Mucosa of rectum (tissue), 2 donors: ENCODE measurements at regions not wholly inside any gene's neighbourhood (a gene's known extent, or its start where the extent isn't known, plus 50 kb on each side); places are given as distances from the start of the nearest gene placed in this dataset.

Source experiments
- H3K27ac ChIP-seq, 2 donors: one replicate each; pipeline ENCODE4 v1.7.0; 2013; ENCODE audit warnings: inconsistent platforms in 2 of 2, low read depth in 2 of 2, low read length in 2 of 2
- H3K27me3 ChIP-seq, 2 donors: one replicate each; pipeline ENCODE4 v1.7.0; 2013; ENCODE audit warnings: low read length in 2 of 2; ENCODE audit not compliant: control insufficient read depth in 2 of 2, insufficient read depth in 2 of 2
- H3K36me3 ChIP-seq, 2 donors: one replicate each; pipeline ENCODE4 v1.7.0; 2013; ENCODE audit warnings: low read length in 2 of 2; ENCODE audit not compliant: control insufficient read depth in 2 of 2, insufficient read depth in 2 of 2
- H3K4me1 ChIP-seq, 2 donors: one replicate each; pipeline ENCODE4 v1.7.0; 2013; ENCODE audit warnings: low read length in 2 of 2, mild to moderate bottlenecking in 1 of 2; ENCODE audit not compliant: control insufficient read depth in 2 of 2, insufficient read depth in 2 of 2
- H3K4me3 ChIP-seq, 2 donors: one replicate each; pipeline ENCODE4 v1.7.0; 2013; ENCODE audit warnings: low read length in 2 of 2
- H3K9ac ChIP-seq, 2 donors: one replicate each; pipeline ENCODE4 v1.7.0; 2013; ENCODE audit warnings: low read length in 2 of 2, low read depth in 1 of 2, mild to moderate bottlenecking in 1 of 2
- H3K9me3 ChIP-seq, 2 donors: one replicate each; pipeline ENCODE4 v1.7.0; 2013; ENCODE audit warnings: low read length in 2 of 2; ENCODE audit not compliant: control insufficient read depth in 2 of 2
- donor health status: healthy.
- donor health status: Normal muscosa, but diverticular disease.

DNA sequence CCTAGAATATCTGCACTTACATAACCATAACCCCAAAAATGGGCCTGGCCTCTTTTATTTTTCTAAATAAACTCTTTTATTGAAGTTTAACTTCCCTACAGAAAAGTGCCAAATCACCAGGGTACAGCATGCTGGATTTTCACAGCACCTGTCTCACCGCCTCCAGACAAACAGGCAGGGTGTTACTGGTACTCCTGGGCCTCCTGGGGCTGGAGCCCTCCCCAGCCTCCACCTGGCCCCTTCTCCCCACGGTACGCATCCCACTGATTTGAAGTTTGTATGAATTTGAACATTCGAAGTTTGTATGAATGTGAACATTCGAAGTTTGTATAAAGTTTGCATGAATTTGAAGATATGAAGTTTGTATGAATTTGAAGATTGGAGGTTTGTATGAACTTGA, 232.1 kb downstream of the NDUFA10 start:
- Histone ChIP-seq H3K4me3 (no peak overlapping the region), H3K27ac (no peak overlapping the region), H3K9me3 (no peaks in the 10 kb centered on the region), H3K9ac (no peak overlapping the region), H3K36me3 (no peaks in the 10 kb centered on the region), H3K27me3 (peaks cover 0 to 3% of the 10 kb centered on the region in 2 donors), H3K4me1 (no peaks in the 10 kb centered on the region)

GRCh38 chr2:239792405-239793084, 232.6 kb downstream of the NDUFA10 start:
- no peaks in the 10 kb centered on the region for H3K4me1 ChIP-seq
- no peak overlapping the region for H3K27ac ChIP-seq
- H3K9me3 ChIP-seq, result no peaks in the 10 kb centered on the region
- no peak overlapping the region for H3K9ac ChIP-seq
- peaks cover 0 to 3% of the 10 kb centered on the region in 2 donors for H3K27me3 ChIP-seq
- no peak overlapping the region for H3K4me3 ChIP-seq
- H3K36me3 ChIP-seq, result no peaks in the 10 kb centered on the region

GRCh38 chr2:239791526-239792404, 233.4 kb downstream of the NDUFA10 start:
- H3K4me3 ChIP-seq, result no peak overlapping the region
- peaks cover 0 to 3% of the 10 kb centered on the region in 2 donors for H3K27me3 ChIP-seq
- no peaks in the 10 kb centered on the region for H3K4me1 ChIP-seq
- no peak overlapping the region for H3K27ac ChIP-seq
- no peaks in the 10 kb centered on the region for H3K9me3 ChIP-seq
- H3K36me3 ChIP-seq, result no peaks in the 10 kb centered on the region
- no peak overlapping the region for H3K9ac ChIP-seq

DNA sequence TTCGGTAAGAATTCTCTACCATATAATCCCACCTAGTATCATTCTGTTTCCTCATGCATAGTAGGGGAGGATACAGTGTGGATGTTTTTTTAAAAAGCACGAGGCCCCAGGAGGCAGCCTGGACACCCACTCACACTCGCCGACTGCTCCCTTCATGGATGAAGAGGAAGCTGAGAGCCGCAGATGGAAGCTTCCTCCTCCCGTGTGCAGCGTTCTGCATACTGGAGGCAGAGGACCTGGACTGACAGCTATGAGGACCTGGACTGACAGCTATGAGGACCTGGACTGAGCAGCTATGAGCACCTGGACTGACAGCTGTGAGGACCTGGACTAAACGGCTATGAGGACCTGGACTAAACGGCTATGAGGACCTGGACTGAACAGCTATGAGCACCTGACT, 234.4 kb downstream of the NDUFA10 start:
- H3K27me3 ChIP-seq, result peaks cover 0 to 3% of the 10 kb centered on the region in 2 donors
- no peak overlapping the region for H3K27ac ChIP-seq
- no peaks in the 10 kb centered on the region for H3K4me1 ChIP-seq
- H3K36me3 ChIP-seq, result no peaks in the 10 kb centered on the region
- no peak overlapping the region for H3K4me3 ChIP-seq
- no peak overlapping the region for H3K9ac ChIP-seq
- no peaks in the 10 kb centered on the region for H3K9me3 ChIP-seq

- Histone ChIP-seq H3K27me3 (peaks cover 0 to 3% of the 10 kb centered on the region in 2 donors), H3K9ac (no peak overlapping the region), H3K36me3 (no peaks in the 10 kb centered on the region), H3K9me3 (no peaks in the 10 kb centered on the region), H3K4me3 (no peak overlapping the region), H3K27ac (no peak overlapping the region), H3K4me1 (no peaks in the 10 kb centered on the region)
Measured at GRCh38 chr2:239790313-239790712, 234.8 kb downstream of the NDUFA10 start.

- H3K27ac ChIP-seq, result no peak overlapping the region
- no peaks in the 10 kb centered on the region for H3K9me3 ChIP-seq
- H3K4me3 ChIP-seq, result no peak overlapping the region
- H3K36me3 ChIP-seq, result no peaks in the 10 kb centered on the region
- H3K27me3 ChIP-seq, result peaks cover 0 to 3% of the 10 kb centered on the region in 2 donors
- H3K9ac ChIP-seq, result no peak overlapping the region
- H3K4me1 ChIP-seq, result no peaks in the 10 kb centered on the region
Measured at GRCh38 chr2:239789711-239790110, 235.4 kb downstream of the NDUFA10 start.

DNA sequence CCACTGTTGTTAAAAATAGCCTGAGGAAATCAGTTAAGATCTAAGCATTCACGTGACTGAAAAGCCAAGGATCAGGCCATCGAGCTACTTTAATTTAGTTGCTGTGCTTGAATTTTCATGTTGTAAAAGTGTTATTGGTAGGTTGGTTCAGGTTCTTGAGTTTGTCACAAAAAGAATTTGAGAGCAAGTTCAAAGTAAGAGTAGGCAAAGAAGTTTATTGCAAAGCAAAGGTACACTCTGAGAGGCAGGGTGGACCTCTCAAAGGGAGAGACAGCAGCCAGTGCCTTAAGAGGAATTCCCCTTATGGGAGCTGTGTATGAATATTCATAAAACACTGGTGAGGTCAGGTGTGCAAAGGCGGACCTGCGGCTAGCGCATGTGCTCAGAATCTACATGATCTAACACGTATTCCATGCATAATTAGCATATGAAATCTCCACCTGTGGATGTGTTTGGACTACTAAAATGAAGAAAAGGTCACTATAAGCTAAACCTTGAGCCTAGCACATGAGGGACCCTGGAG, 236.5 kb downstream of the NDUFA10 start:
- H3K4me3 ChIP-seq, result no peak overlapping the region
- no peak overlapping the region for H3K27ac ChIP-seq
- no peaks in the 10 kb centered on the region for H3K4me1 ChIP-seq
- H3K9ac ChIP-seq, result no peak overlapping the region
- H3K27me3 ChIP-seq, result peaks cover 0 to 3% of the 10 kb centered on the region in 2 donors
- H3K9me3 ChIP-seq, result no peaks in the 10 kb centered on the region
- no peaks in the 10 kb centered on the region for H3K36me3 ChIP-seq

DNA sequence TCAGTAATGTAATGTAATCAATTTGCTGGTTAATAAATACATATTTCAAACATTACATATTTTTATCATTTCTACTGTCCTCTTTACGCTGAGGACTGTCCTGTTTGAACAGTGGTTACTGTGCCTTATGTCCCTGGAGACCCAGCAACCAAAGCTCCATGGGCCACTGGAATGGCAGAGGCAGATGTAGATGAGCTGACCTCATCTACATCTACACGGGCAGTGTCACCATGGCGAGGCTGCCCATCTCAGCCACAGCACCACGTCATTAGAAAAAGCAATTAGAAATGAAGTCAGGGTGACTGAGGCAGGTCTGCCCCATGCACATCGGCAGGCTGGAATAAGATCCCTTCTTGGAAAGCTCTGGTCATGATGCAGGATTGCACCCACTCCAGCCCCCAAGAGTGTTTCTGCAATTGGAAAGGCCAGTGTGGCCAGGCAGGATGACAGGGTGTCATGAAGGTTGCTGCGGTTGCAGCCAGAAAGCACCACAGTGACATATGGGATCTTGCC, 237.5 kb downstream of the NDUFA10 start:
- Histone ChIP-seq H3K4me1 (no peaks in the 10 kb centered on the region), H3K9me3 (no peaks in the 10 kb centered on the region), H3K27me3 (peaks cover 0 to 3% of the 10 kb centered on the region in 2 donors), H3K4me3 (no peak overlapping the region), H3K36me3 (no peaks in the 10 kb centered on the region), H3K9ac (no peak overlapping the region), H3K27ac (no peak overlapping the region)

GRCh38 chr2:239786791-239787190, 238.4 kb downstream of the NDUFA10 start:
- H3K36me3 ChIP-seq, result no peaks in the 10 kb centered on the region
- H3K27me3 ChIP-seq, result no peaks in the 10 kb centered on the region
- no peak overlapping the region for H3K4me3 ChIP-seq
- no peaks in the 10 kb centered on the region for H3K4me1 ChIP-seq
- no peak overlapping the region for H3K9ac ChIP-seq
- no peaks in the 10 kb centered on the region for H3K9me3 ChIP-seq
- H3K27ac ChIP-seq, result no peak overlapping the region

DNA sequence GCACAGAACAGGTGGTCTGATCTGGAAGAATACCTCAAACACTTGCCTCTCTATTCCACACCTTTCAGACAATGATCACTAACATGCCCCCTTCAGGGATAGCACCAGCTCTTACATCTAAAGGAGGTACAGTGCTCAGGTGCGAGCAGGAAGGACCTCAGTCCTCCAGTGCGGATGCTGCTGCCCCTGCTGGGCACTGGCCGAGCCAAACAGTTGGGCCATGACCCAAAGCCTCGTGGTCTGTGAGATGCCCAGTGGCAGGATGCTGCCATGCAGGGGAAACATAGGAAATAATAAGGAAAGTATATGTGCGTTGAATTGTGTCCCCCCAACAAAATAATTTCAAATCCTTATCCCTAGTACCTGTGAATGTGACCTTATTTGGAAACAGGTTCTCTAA, 243.7 kb downstream of the NDUFA10 start:
- no peaks in the 10 kb centered on the region for H3K27me3 ChIP-seq
- H3K9me3 ChIP-seq, result no peaks in the 10 kb centered on the region
- no peak overlapping the region for H3K27ac ChIP-seq
- no peak overlapping the region for H3K4me3 ChIP-seq
- no peaks in the 10 kb centered on the region for H3K4me1 ChIP-seq
- no peak overlapping the region for H3K9ac ChIP-seq
- no peaks in the 10 kb centered on the region for H3K36me3 ChIP-seq
